Esophagus squamous epithelium (tissue), 5 donors: ENCODE measurements at regions not wholly inside any gene's neighbourhood (a gene's known extent, or its start where the extent isn't known, plus 50 kb on each side); places are given as distances from the start of the nearest gene placed in this dataset.

Experiments used
- DNase-seq: peaks from one replicate; lab custom pipeline; 2025; lab: John Stamatoyannopoulos, UW
- H3K27ac ChIP-seq, 4 donors: fragments of 200-600 bp; sonication (generic); one replicate each; pipeline ENCODE4 v1.5.1; 2016 to 2019; ENCODE audit warnings: mild to moderate bottlenecking in 1 of 4
- H3K27me3 ChIP-seq, 4 donors: fragments of 200-600 bp; sonication (generic); 1 replicate in 3 of 4; 2 replicates in 1 of 4; pipeline versions ENCODE4 v1.5.1 to v1.6.0; 2017 to 2021; ENCODE audit warnings: antibody characterized with exemption in 1 of 4
- H3K36me3 ChIP-seq, 3 donors: fragments of 200-600 bp; sonication (generic); one replicate each; pipeline ENCODE4 v1.5.1; 2016 to 2019
- H3K4me1 ChIP-seq, 3 donors: fragments of 200-600 bp; sonication (generic); one replicate each; pipeline ENCODE4 v1.5.1; 2017 to 2019
- H3K4me3 ChIP-seq, 4 donors: fragments of 200-600 bp; sonication (generic); 1 replicate in 3 of 4; 2 replicates in 1 of 4; pipeline ENCODE4 v1.5.1; 2016 to 2019; ENCODE audit warnings: mild to moderate bottlenecking in 2 of 4, moderate library complexity in 1 of 4
- H3K9me3 ChIP-seq, 3 donors: fragments of 200-600 bp; sonication (generic); one replicate each; pipeline ENCODE4 v1.5.1; 2016 to 2019
- POLR2A ChIP-seq, 4 donors: fragments of 450-650 bp; IDR thresholded peaks; one replicate each; pipeline ENCODE4 v1.6.1; 2017; ENCODE audit warnings: antibody characterized with exemption in 4 of 4, mild to moderate bottlenecking in 4 of 4, moderate library complexity in 3 of 4
- WGBS, 2 donors: methylation state at CpG; one replicate each; pipeline ENCODE4 v1.1.5; 2018; 5-methylcytosine and 5-hydroxymethylcytosine counted together
- intact Hi-C: fragments of 100-400 bp; cut with DNase I; formaldehyde crosslinking; loops from one replicate; pipeline ENCODE4 v1.15.0; 2022
- TF ChIP-seq, protein P1 (sequence below), 6 experiments: fragments of 450-650 bp in 4 of 6; fragments of 200-600 bp in 2 of 6; sonication (generic) in 2 of 6; IDR thresholded peaks; one replicate each; pipeline ENCODE4 v1.5.1; 2016 to 2019; ENCODE audit warnings: antibody characterized with exemption in 6 of 6, mild to moderate bottlenecking in 4 of 6, moderate library complexity in 4 of 6
- donor health status: DM: yes; HTN: yes; CAD: no.

DNA sequence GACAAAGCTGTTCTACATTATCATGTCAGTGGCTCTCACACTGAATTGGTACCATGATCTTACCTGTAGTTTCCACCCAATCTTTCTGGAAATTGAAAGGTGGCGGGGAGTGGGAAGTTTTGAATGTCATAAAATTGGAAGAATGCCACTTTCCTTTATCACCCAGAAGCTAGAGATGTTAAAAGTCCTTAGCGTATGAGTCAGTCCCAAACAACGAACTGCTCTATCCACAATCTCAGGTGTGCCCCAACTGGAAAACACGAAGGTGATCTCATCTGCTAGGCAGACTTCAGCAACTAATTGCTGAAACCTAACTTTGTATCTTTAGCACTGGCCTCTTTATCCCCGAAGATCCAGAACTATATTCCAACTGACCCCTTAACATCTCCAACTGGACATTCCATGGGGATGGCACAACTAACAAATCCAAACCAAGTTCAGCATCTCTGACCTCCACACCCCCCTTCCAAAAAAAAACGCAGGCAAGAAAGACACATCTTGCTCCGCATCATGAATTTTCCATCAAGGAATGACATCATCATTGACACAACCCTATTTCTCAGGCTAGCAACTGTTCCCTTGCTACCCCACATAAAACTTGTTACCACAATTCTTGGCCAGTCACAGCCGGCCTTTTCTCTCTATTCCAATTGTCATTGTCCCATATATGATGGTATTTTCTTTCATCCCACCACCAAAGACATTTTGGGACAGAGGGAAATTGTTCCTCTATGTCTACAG lies 175.4 kb downstream of the KLF12 start:
- TF ChIP-seq POLR2A (IDR thresholded peaks at IDR 0.05), result no peak
- TF ChIP-seq, protein P1, sequence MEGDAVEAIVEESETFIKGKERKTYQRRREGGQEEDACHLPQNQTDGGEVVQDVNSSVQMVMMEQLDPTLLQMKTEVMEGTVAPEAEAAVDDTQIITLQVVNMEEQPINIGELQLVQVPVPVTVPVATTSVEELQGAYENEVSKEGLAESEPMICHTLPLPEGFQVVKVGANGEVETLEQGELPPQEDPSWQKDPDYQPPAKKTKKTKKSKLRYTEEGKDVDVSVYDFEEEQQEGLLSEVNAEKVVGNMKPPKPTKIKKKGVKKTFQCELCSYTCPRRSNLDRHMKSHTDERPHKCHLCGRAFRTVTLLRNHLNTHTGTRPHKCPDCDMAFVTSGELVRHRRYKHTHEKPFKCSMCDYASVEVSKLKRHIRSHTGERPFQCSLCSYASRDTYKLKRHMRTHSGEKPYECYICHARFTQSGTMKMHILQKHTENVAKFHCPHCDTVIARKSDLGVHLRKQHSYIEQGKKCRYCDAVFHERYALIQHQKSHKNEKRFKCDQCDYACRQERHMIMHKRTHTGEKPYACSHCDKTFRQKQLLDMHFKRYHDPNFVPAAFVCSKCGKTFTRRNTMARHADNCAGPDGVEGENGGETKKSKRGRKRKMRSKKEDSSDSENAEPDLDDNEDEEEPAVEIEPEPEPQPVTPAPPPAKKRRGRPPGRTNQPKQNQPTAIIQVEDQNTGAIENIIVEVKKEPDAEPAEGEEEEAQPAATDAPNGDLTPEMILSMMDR (IDR thresholded peaks at IDR 0.05), result no peak
- Histone ChIP-seq H3K4me3 (no peak overlapping the region), H3K27ac (no peak overlapping the region), H3K27me3 (no peaks in the 10 kb centered on the region), H3K36me3 (no peaks in the 10 kb centered on the region), H3K9me3 (no peaks in the 10 kb centered on the region), H3K4me1 (no peaks in the 10 kb centered on the region)
- WGBS, 2 donors, result 73 to 79% methylated on average over 8 of the region's 8 CpGs
- intact Hi-C loops, result no loop called here
- no peak for DNase-seq

DNA sequence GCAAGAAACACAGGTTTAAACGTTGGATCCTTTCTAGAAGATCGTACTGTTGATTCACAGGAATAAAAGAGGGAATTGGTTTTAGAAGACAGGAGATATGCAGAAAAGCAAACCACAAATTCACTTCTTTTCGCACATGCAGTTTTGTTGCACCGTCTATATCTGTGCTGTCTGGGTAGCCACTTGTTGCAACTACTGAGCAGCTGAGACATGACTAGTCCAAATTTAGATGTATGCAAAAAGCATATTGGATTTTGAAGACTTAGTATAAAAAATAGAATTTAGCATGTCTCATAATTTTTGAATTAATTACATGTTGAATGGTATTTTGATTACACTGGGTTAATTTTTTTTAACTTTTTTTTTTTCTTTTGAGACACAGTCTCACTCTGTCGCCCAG lies 176.3 kb downstream of the KLF12 start:
- TF ChIP-seq POLR2A (IDR thresholded peaks at IDR 0.05), result no peak
- TF ChIP-seq, protein P1 (IDR thresholded peaks at IDR 0.05), result no peak
- Histone ChIP-seq H3K27ac (no peak overlapping the region), H3K4me1 (no peaks in the 10 kb centered on the region), H3K4me3 (no peak overlapping the region), H3K27me3 (no peaks in the 10 kb centered on the region), H3K36me3 (no peaks in the 10 kb centered on the region), H3K9me3 (no peaks in the 10 kb centered on the region)
- no peak for DNase-seq
- 85 to 88% methylated on average over 5 of the region's 5 CpGs for WGBS, 2 donors
- intact Hi-C loops, result no loop called here

DNA sequence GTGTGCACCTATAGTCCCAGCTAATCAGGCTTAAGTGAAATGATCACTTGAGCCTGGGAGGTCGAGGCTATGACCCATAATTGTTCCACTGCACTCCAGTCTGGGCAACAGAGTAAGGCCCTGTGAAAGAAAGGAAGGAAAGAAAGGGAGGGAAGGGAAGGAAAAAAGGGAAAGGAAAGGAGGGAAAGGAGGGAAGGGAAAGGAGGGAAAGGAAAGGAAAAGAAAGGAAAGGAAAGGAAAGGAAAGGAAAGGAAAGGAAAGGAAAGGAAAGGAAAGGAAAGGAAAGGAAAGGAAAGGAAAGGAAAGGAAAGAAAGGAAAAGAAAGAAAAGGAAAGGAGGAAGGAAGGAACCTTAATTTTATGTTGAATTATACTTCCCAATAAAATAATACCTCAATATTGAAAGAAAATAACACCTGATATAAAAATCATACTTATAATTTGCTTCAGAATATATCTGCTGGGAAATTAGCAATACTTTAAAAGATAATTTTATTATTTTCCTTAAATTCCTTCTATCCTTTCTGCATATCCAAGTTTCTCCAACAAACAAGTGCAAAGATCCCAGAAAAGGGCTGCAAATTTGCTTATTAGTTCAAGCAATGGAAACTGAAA lies 177.3 kb downstream of the KLF12 start:
- intact Hi-C loops, result no loop called here
- Histone ChIP-seq H3K27ac (no peak overlapping the region), H3K9me3 (no peaks in the 10 kb centered on the region), H3K27me3 (no peaks in the 10 kb centered on the region), H3K36me3 (no peaks in the 10 kb centered on the region), H3K4me3 (no peak overlapping the region), H3K4me1 (no peaks in the 10 kb centered on the region)
- no peak for DNase-seq
- WGBS, 2 donors, result 52 to 70% methylated on average over 1 of the region's 1 CpG
- TF ChIP-seq POLR2A (IDR thresholded peaks at IDR 0.05), result no peak
- TF ChIP-seq, protein P1 (IDR thresholded peaks at IDR 0.05), result no peak

DNA sequence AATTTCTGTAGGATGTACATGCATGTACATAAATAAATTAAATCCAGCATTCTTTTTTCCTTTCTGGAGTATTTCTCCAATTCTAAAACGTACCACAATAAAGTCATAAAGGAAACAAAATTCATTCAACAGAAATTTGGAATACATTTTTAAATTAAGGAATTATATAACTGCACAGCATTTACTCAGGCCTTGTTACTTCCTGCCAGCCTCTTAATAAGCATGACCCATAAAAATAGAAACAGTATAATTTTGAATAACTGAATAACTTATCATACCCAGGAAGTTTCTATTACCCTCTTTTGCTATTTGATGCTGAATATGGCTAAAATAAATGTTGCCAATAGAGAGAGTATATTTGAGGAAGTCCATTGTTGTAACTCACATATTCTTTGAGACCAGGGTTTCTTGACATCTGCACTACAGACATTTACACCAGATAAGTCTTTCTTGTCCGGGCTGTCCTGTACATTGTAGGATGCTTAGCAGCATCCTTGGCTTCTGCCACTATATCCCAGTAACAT lies 178.2 kb downstream of the KLF12 start:
- Histone ChIP-seq H3K27me3 (no peaks in the 10 kb centered on the region), H3K4me1 (no peaks in the 10 kb centered on the region), H3K4me3 (no peak overlapping the region), H3K9me3 (no peaks in the 10 kb centered on the region), H3K36me3 (no peaks in the 10 kb centered on the region), H3K27ac (no peak overlapping the region)
- no peak for DNase-seq
- intact Hi-C loops, result no loop called here
- 61 to 78% methylated on average over 2 of the region's 2 CpGs for WGBS, 2 donors
- TF ChIP-seq, protein P1 (IDR thresholded peaks at IDR 0.05), result no peak
- no peak for TF ChIP-seq POLR2A (IDR thresholded peaks at IDR 0.05)

DNA sequence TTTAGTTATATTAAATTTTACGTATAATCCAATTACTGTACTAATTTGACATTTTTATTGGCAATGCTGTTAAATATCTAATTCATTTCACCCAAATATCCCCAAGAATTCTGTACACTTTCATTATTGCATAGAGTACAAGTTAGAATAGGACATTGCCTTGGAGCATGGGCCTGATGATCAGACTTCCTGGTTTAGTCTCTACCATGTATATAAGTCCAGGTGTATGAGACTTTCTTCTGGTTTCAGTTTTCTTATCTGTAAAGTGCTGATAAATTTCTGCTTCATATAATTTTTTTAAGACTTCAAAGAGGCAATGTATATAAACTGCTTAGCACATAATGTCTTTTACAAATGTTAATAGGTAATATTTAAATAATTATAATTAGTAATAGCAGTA lies 179.4 kb downstream of the KLF12 start:
- TF ChIP-seq, protein P1 (IDR thresholded peaks at IDR 0.05), result no peak
- TF ChIP-seq POLR2A (IDR thresholded peaks at IDR 0.05), result no peak
- no peak overlapping the region for H3K27ac ChIP-seq
- WGBS, 2 donors, result 91 to 94% methylated on average over 1 of the region's 1 CpG
- H3K4me3 ChIP-seq, result no peak overlapping the region
- intact Hi-C loops, result no loop called here
- no peaks in the 10 kb centered on the region for H3K4me1 ChIP-seq
- no peaks in the 10 kb centered on the region for H3K9me3 ChIP-seq
- no peaks in the 10 kb centered on the region for H3K27me3 ChIP-seq
- DNase-seq, result no peak
- H3K36me3 ChIP-seq, result no peaks in the 10 kb centered on the region
